H9 (cell line): ENCODE measurements at regions not wholly inside any gene's neighbourhood (a gene's known extent, or its start where the extent isn't known, plus 50 kb on each side); places are given as distances from the start of the nearest gene placed in this dataset.

Experiments used
- DNase-seq: peaks from one replicate; pipeline ENCODE4 v3.0.0-alpha.2; 2017
- H2AFZ ChIP-seq: one replicate; pipeline ENCODE4 v1.6.1; 2013; ENCODE audit warnings: mild to moderate bottlenecking, low read length, control low read depth, moderate library complexity
- H2AK5ac ChIP-seq: 2 replicates; pipeline ENCODE4 v1.6.1; 2013; ENCODE audit warnings: low read length, control low read depth, mixed read lengths; ENCODE audit not compliant: insufficient read length
- H2BK120ac ChIP-seq: one replicate; pipeline ENCODE4 v1.6.1; 2013; ENCODE audit warnings: low read depth, mild to moderate bottlenecking, low read length, control low read depth, inconsistent platforms; ENCODE audit not compliant: poor library complexity, severe bottlenecking
- H2BK12ac ChIP-seq: 2 replicates; pipeline ENCODE4 v1.6.1; 2013; ENCODE audit warnings: low read length, control low read depth, mixed read lengths, low read depth; ENCODE audit not compliant: insufficient read length
- H2BK15ac ChIP-seq: 2 replicates; pipeline ENCODE4 v1.6.1; 2013; ENCODE audit warnings: low read depth, low read length, control low read depth
- H2BK20ac ChIP-seq: one replicate; pipeline ENCODE4 v1.6.1; 2013; ENCODE audit warnings: low read depth, mild to moderate bottlenecking, low read length, control low read depth, inconsistent platforms; ENCODE audit not compliant: poor library complexity, severe bottlenecking
- H2BK5ac ChIP-seq: 2 replicates; pipeline ENCODE4 v1.6.1; 2013; ENCODE audit warnings: low read length, control low read depth, mixed read lengths; ENCODE audit not compliant: insufficient read length
- H3K14ac ChIP-seq: 2 replicates; pipeline ENCODE4 v1.6.1; 2013; ENCODE audit warnings: low read length, control low read depth; ENCODE audit not compliant: insufficient read depth
- H3K18ac ChIP-seq: 2 replicates; pipeline ENCODE4 v1.6.1; 2013; ENCODE audit warnings: low read depth, mild to moderate bottlenecking, mixed read lengths, low read length, control low read depth; ENCODE audit not compliant: insufficient read length
- H3K23ac ChIP-seq: 2 replicates; pipeline ENCODE4 v1.6.1; 2013; ENCODE audit warnings: low read length, control low read depth, mixed read lengths, low read depth; ENCODE audit not compliant: insufficient read length
- H3K23me2 ChIP-seq: 2 replicates; pipeline ENCODE4 v1.6.1; 2013; ENCODE audit warnings: low read depth, mild to moderate bottlenecking, mixed read lengths, low read length, control low read depth; ENCODE audit not compliant: insufficient read length, poor library complexity, severe bottlenecking
- H3K27ac ChIP-seq: 2 replicates; pipeline ENCODE4 v1.5.1; 2013; ENCODE audit warnings: low read length, control low read depth, mixed read lengths, low read depth; ENCODE audit not compliant: insufficient read length
- H3K27me3 ChIP-seq: 2 replicates; pipeline ENCODE4 v1.6.1; 2013; ENCODE audit warnings: low read length, control low read depth, inconsistent platforms; ENCODE audit not compliant: insufficient read depth
- H3K4ac ChIP-seq: 2 replicates; pipeline ENCODE4 v1.6.1; 2013; ENCODE audit warnings: low read depth, mild to moderate bottlenecking, control low read depth, inconsistent platforms, low read length, moderate library complexity
- H3K4me1 ChIP-seq: 2 replicates; pipeline ENCODE4 v1.6.1; 2013; ENCODE audit warnings: low read length, control low read depth, inconsistent platforms; ENCODE audit not compliant: insufficient read depth
- H3K4me2 ChIP-seq: 2 replicates; pipeline ENCODE4 v1.6.1; 2013; ENCODE audit warnings: low read length, control low read depth, mixed read lengths; ENCODE audit not compliant: insufficient read length, insufficient read depth
- H3K56ac ChIP-seq: 2 replicates; pipeline ENCODE4 v1.6.1; 2013; ENCODE audit warnings: low read depth, mild to moderate bottlenecking, mixed read lengths, low read length, control low read depth; ENCODE audit not compliant: insufficient read length
- H3K79me1 ChIP-seq: 2 replicates; pipeline ENCODE4 v1.6.1; 2013; ENCODE audit warnings: low read depth, mild to moderate bottlenecking, moderate library complexity, low read length, control low read depth, inconsistent platforms; ENCODE audit not compliant: insufficient read depth, poor library complexity, severe bottlenecking
- H3K79me2 ChIP-seq: 2 replicates; pipeline ENCODE4 v1.6.1; 2013; ENCODE audit warnings: low read length, control low read depth, inconsistent platforms; ENCODE audit not compliant: insufficient read depth
- H3K9ac ChIP-seq: 2 replicates; pipeline ENCODE4 v1.6.1; 2013; ENCODE audit warnings: low read length, control low read depth, mixed read lengths; ENCODE audit not compliant: insufficient read length; ENCODE audit errors: extremely low read depth
- H3K9me3 ChIP-seq: one replicate; pipeline ENCODE4 v1.6.1; 2013; ENCODE audit warnings: low read depth, low read length, inconsistent platforms; ENCODE audit not compliant: control insufficient read depth
- H3T11ph ChIP-seq: one replicate; pipeline ENCODE4 v1.6.1; 2013; ENCODE audit warnings: mild to moderate bottlenecking, low read length, control low read depth, inconsistent platforms
- H4K20me1 ChIP-seq: one replicate; pipeline ENCODE4 v1.6.1; 2013; ENCODE audit not compliant: control insufficient read depth, insufficient read length, insufficient read depth
- H4K5ac ChIP-seq: 2 replicates; pipeline ENCODE4 v1.6.1; 2013; ENCODE audit warnings: low read depth, mild to moderate bottlenecking, mixed read lengths, low read length, control low read depth; ENCODE audit not compliant: insufficient read length
- H4K8ac ChIP-seq: replicated peaks from 2 replicates; pipeline ENCODE4 v1.6.1; 2013; ENCODE audit warnings: low read length, control low read depth, mixed read lengths, low read depth; ENCODE audit not compliant: insufficient read length
- H4K91ac ChIP-seq: 2 replicates; pipeline ENCODE4 v1.6.1; 2013; ENCODE audit warnings: low read depth, mild to moderate bottlenecking, moderate library complexity, mixed read lengths, low read length, control low read depth; ENCODE audit not compliant: insufficient read length
- H3K27ac Mint-ChIP-seq, 3 experiments: 2 replicates in 2 of 3; 3 replicates in 1 of 3; pipeline ENCODE4 v1.8.0; 2020 to 2021; ENCODE audit warnings: mixed read lengths in 3 of 3, mild to moderate bottlenecking in 1 of 3, moderate library complexity in 1 of 3
- H3K27me3 Mint-ChIP-seq: 2 replicates; pipeline ENCODE4 v1.8.0; 2021; ENCODE audit warnings: low read depth, mild to moderate bottlenecking, moderate library complexity, mixed read lengths
- H3K36me3 Mint-ChIP-seq, 3 experiments: 2 replicates in 2 of 3; 3 replicates in 1 of 3; pipeline ENCODE4 v1.8.0; 2020 to 2021; ENCODE audit warnings: low read depth in 3 of 3, mixed read lengths in 3 of 3; ENCODE audit not compliant: insufficient read depth in 1 of 3
- H3K4me1 Mint-ChIP-seq, 2 experiments: 2 replicates each; pipeline ENCODE4 v1.8.0; 2020; ENCODE audit warnings: mixed read lengths in 2 of 2
- H3K4me3 Mint-ChIP-seq, 2 experiments: 2 replicates in 1 of 2; 3 replicates in 1 of 2; pipeline ENCODE4 v1.8.0; 2020 to 2021; ENCODE audit warnings: mild to moderate bottlenecking in 2 of 2, mixed read lengths in 2 of 2, moderate library complexity in 1 of 2
- H3K9me3 Mint-ChIP-seq, 2 experiments: 2 replicates in 1 of 2; 3 replicates in 1 of 2; pipeline ENCODE4 v1.8.0; 2020; ENCODE audit warnings: mild to moderate bottlenecking in 2 of 2, mixed read lengths in 2 of 2, moderate library complexity in 1 of 2
- WGBS: extraction: QIAGEN DNeasy Blood & Tissue Kit; methylation state at CpG from one replicate; pipeline ENCODE4 v1.1.7; 2013; ENCODE audit warnings: missing lambda C conversion rate, low lambda C conversion rate, mixed read lengths; ENCODE audit not compliant: insufficient read length; ENCODE audit errors: extremely low coverage; 5-methylcytosine and 5-hydroxymethylcytosine counted together
- TF ChIP-seq, protein P1 (sequence below): fragments of 200-600 bp; sonication (generic); conservative IDR thresholded peaks from 3 replicates; pipeline ENCODE4 v1.8.0; 2021; ENCODE audit warnings: antibody characterized with exemption, mild to moderate bottlenecking

DNA sequence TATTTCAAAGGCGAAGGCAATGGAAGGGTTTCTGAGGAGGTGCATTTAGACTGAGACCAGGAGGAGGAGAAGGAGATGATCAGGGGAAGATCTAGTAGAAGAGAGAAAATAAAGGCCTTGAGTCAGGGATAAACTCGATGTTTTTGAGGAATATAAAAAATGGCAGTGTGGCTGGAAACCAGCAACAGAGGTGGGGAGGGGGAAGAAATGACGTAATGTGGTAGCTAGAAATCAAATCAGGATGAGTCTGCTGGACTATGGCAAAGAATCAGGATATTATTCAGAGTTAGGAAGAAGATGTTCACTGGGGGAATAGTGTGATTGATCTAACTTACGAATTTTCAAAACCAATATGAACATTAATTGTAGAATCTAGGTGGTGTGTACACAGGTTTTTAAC, 1673.9 kb upstream of the WWC1 start:
- TF ChIP-seq, protein P1, sequence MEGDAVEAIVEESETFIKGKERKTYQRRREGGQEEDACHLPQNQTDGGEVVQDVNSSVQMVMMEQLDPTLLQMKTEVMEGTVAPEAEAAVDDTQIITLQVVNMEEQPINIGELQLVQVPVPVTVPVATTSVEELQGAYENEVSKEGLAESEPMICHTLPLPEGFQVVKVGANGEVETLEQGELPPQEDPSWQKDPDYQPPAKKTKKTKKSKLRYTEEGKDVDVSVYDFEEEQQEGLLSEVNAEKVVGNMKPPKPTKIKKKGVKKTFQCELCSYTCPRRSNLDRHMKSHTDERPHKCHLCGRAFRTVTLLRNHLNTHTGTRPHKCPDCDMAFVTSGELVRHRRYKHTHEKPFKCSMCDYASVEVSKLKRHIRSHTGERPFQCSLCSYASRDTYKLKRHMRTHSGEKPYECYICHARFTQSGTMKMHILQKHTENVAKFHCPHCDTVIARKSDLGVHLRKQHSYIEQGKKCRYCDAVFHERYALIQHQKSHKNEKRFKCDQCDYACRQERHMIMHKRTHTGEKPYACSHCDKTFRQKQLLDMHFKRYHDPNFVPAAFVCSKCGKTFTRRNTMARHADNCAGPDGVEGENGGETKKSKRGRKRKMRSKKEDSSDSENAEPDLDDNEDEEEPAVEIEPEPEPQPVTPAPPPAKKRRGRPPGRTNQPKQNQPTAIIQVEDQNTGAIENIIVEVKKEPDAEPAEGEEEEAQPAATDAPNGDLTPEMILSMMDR = no peak
- Histone ChIP-seq H3K23ac (no peak overlapping the region), H3K79me1 (no peaks in the 10 kb centered on the region), H3K27me3 (no peaks in the 10 kb centered on the region), H3K27ac (no peak overlapping the region), H2AK5ac (no peak overlapping the region), H2AFZ (no peak overlapping the region), H3K18ac (no peak overlapping the region), H3K4me2 (no peak overlapping the region), H3K23me2 (no peaks in the 10 kb centered on the region), H4K8ac (no peak overlapping the region), H3K9me3 (no peaks in the 10 kb centered on the region), H3K4ac (no peak overlapping the region), H2BK15ac (no peak overlapping the region), H4K20me1 (no peaks in the 10 kb centered on the region), H2BK120ac (no peak overlapping the region), H3K9ac (no peak overlapping the region), H3K4me1 (peaks cover 3% of the 10 kb centered on the region; the same call in 1 of the 2 replicates), H2BK20ac (no peak overlapping the region), H3K79me2 (no peaks in the 10 kb centered on the region), H3K14ac (no peak overlapping the region), H3K56ac (no peak overlapping the region), H2BK12ac (no peak overlapping the region), H4K91ac (no peak overlapping the region), H2BK5ac (no peak overlapping the region), H4K5ac (no peak overlapping the region), H3T11ph (no peak overlapping the region)
- Mint-ChIP-seq H3K4me3 (no peak overlapping the region), H3K4me1 (peaks cover 16 to 21% of the 10 kb centered on the region in 2 experiments), H3K9me3 (peaks cover 0 to 6% of the 10 kb centered on the region in 2 experiments; a peak in 2 of 5 replicates), H3K27me3 (no peaks in the 10 kb centered on the region), H3K27ac (peak overlapping the region in 2 of 3 experiments; percentile 15 to 54; a peak in 2 of 7 replicates), H3K36me3 (peaks cover 0 to 9% (median 4%) of the 10 kb centered on the region in 3 experiments; a peak in 3 of 7 replicates)
- no peak for DNase-seq
- no CpG with 5 or more reads among the region's 4 CpGs for WGBS
